Neural crest cell (in vitro differentiated cells): ENCODE measurements at regions not wholly inside any gene's neighbourhood (a gene's known extent, or its start where the extent isn't known, plus 50 kb on each side); places are given as distances from the start of the nearest gene placed in this dataset.

Source experiments
- DNase-seq: peaks from one replicate; pipeline ENCODE4 v3.0.0; 2021; ENCODE audit warnings: low read depth, mixed read lengths, low spot score
- H3K27ac Mint-ChIP-seq: one replicate; pipeline ENCODE4 v1.8.0; 2021; ENCODE audit warnings: mild to moderate bottlenecking, mixed read lengths; ENCODE audit not compliant: unreplicated experiment
- H3K27me3 Mint-ChIP-seq: 2 replicates; pipeline ENCODE4 v1.8.0; 2021; ENCODE audit warnings: low read depth, mild to moderate bottlenecking, mixed read lengths
- H3K36me3 Mint-ChIP-seq: 2 replicates; pipeline ENCODE4 v1.8.0; 2021; ENCODE audit warnings: low read depth, mild to moderate bottlenecking, mixed read lengths
- H3K4me1 Mint-ChIP-seq: 2 replicates; pipeline ENCODE4 v1.8.0; 2021; ENCODE audit warnings: mixed read lengths
- H3K4me3 Mint-ChIP-seq: one replicate; pipeline ENCODE4 v1.8.0; 2021; ENCODE audit warnings: mild to moderate bottlenecking, mixed read lengths
- H3K9me3 Mint-ChIP-seq: 2 replicates; pipeline ENCODE4 v1.8.0; 2021; ENCODE audit warnings: mixed read lengths
- TF ChIP-seq, protein P1 (sequence below): fragments of 200-600 bp; sonication (generic); conservative IDR thresholded peaks from 2 replicates; pipeline ENCODE4 v1.5.0; 2021; ENCODE audit warnings: antibody characterized with exemption, mild to moderate bottlenecking

DNA sequence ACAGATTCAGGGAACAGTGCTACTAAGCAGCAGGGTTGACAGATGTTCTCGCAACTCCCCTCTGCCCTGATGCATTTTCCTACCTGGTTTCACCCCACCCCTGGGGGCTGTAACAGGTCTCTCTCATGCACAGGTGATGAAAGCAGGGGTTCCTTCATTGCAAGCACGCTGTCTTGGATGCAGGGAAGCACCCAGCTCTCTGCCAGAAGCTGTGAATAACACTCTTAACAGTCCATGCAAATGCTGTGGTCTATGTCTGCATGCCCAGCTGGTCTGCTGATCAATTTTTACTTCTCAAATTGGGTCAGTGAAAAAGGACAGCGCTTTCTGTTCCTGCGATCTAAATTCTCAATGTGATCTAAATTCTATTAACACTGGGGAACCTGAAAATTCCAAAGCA lies 246.3 kb upstream of the TSHZ3 start:
- DNase-seq: no peak

DNA sequence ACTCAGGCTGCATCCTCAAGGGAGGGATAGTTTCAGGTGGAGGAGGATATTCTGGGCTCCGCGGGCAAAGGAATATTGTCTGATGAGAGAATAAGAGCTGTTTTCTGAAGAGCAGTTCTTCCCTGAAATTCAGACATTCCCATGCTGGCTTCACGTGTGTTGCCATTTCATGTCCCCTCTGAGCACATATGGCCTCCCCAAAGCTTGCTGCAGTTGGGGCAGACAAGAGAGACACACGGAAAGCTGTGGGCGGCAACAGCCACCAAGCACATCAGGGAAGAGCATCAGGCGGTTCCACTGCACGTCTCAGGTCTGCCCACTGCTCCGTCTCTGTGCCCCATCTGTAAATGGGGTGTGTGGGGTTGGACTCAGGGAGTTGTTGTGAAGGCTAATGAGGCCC lies 247.5 kb upstream of the TSHZ3 start:
- TF ChIP-seq, protein P1, sequence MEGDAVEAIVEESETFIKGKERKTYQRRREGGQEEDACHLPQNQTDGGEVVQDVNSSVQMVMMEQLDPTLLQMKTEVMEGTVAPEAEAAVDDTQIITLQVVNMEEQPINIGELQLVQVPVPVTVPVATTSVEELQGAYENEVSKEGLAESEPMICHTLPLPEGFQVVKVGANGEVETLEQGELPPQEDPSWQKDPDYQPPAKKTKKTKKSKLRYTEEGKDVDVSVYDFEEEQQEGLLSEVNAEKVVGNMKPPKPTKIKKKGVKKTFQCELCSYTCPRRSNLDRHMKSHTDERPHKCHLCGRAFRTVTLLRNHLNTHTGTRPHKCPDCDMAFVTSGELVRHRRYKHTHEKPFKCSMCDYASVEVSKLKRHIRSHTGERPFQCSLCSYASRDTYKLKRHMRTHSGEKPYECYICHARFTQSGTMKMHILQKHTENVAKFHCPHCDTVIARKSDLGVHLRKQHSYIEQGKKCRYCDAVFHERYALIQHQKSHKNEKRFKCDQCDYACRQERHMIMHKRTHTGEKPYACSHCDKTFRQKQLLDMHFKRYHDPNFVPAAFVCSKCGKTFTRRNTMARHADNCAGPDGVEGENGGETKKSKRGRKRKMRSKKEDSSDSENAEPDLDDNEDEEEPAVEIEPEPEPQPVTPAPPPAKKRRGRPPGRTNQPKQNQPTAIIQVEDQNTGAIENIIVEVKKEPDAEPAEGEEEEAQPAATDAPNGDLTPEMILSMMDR: no peak
- H3K4me3 Mint-ChIP-seq: no peak overlapping the region
- H3K27ac Mint-ChIP-seq: no peak overlapping the region
- H3K27me3 Mint-ChIP-seq: peaks cover 11% of the 10 kb centered on the region
- no peaks in the 10 kb centered on the region for H3K4me1 Mint-ChIP-seq
- H3K36me3 Mint-ChIP-seq: no peaks in the 10 kb centered on the region
- no peaks in the 10 kb centered on the region for H3K9me3 Mint-ChIP-seq
- DNase-seq: no peak

More for the DNA sequence above, 246.3 kb upstream of the TSHZ3 start:
- TF ChIP-seq, protein P1: no peak
- H3K36me3 Mint-ChIP-seq: no peaks in the 10 kb centered on the region
- H3K4me3 Mint-ChIP-seq: no peak overlapping the region
- H3K27ac Mint-ChIP-seq: no peak overlapping the region
- no peaks in the 10 kb centered on the region for H3K9me3 Mint-ChIP-seq
- peaks cover 14% of the 10 kb centered on the region for H3K27me3 Mint-ChIP-seq
- no peaks in the 10 kb centered on the region for H3K4me1 Mint-ChIP-seq

DNA sequence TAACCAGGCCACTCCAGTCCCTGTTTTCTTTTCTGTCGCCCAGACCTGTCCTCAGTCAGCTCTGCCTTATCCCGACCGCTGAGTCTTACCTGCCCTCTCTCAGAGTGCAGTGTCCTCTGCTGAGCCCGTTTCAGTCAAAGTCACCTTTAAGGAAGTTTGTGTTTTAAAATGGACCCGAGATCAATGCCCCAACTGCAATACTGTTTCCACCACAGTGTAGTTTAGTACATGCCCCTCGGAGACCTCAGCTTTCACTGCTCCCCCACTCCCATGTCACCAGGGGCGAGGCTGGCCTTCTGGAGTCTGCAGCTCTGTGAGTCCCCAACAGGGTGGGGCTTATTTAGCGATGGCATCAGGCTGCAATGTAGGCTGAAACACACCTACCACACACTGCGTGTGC lies 248.4 kb upstream of the TSHZ3 start:
- Mint-ChIP-seq H3K27ac (no peak overlapping the region), H3K9me3 (no peaks in the 10 kb centered on the region), H3K36me3 (no peaks in the 10 kb centered on the region), H3K4me1 (no peaks in the 10 kb centered on the region), H3K4me3 (no peak overlapping the region), H3K27me3 (peaks cover 8% of the 10 kb centered on the region)
- DNase-seq: no peak
- TF ChIP-seq, protein P1: no peak

DNA sequence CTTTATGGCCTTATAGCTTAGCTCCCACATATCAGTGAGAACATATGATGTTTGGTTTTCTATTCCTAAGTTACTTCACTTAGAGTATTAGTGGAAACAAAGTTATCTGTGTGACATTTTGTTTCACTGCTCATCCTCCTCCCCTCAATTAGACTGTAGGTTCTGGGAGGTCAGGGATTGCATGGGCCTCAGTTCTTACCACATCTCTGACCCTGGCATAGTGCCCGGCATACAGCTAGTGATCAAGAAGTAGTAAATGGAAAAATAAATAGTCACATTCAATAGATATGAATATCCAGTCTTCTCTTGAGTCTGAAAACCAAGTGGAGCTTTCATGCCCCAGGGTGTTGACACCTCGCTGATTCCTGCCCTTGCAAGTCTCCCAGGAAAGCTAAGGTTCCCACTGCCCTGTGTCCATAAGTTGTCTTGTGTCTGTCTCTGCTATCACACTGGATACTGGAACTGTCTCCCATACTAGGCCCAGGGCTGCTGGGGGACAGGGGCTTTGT lies 249.5 kb upstream of the TSHZ3 start:
- H3K4me1 Mint-ChIP-seq: no peaks in the 10 kb centered on the region
- DNase-seq: no peak
- H3K4me3 Mint-ChIP-seq: no peak overlapping the region
- H3K27ac Mint-ChIP-seq: no peak overlapping the region
- TF ChIP-seq, protein P1: no peak
- no peaks in the 10 kb centered on the region for H3K27me3 Mint-ChIP-seq
- no peaks in the 10 kb centered on the region for H3K36me3 Mint-ChIP-seq
- no peaks in the 10 kb centered on the region for H3K9me3 Mint-ChIP-seq

DNA sequence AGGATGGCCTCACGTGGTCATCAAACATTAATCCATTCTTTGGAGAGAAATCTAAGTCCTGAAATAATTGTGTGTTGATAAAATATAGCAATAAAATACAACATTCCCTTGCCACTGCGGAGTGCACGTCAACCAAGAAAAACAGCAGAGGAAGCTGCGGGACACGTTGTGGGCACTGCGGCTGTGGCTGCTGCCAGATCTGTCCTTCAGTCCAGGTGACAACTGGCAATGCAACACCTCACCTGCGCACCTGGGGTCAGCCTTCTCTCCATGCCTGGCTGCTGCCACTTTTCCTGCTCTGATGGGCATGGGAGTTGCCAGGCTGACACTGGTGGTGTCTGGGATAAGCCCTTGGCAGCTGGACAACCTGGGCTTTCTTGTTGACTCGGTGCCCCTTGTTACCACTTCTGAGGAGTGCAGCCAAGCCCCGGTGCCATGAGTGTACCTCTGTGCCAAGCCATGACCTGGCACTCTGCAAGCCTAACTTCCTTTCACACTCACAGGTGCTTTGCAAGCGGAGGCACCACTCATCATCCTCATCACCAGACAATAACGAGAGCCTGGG lies 251.6 kb upstream of the TSHZ3 start:
- DNase-seq: no peak
- H3K4me1 Mint-ChIP-seq: no peaks in the 10 kb centered on the region
- no peak overlapping the region for H3K4me3 Mint-ChIP-seq
- H3K27ac Mint-ChIP-seq: no peak overlapping the region
- H3K9me3 Mint-ChIP-seq: peaks cover 2% of the 10 kb centered on the region
- TF ChIP-seq, protein P1: no peak
- H3K36me3 Mint-ChIP-seq: no peaks in the 10 kb centered on the region
- peaks cover under 1% of the 10 kb centered on the region for H3K27me3 Mint-ChIP-seq
